ENCODE measurements at regions not wholly inside any gene's neighbourhood (a gene's known extent, or its start where the extent isn't known, plus 50 kb on each side); places are given as distances from the start of the nearest gene placed in this dataset.

DNA sequence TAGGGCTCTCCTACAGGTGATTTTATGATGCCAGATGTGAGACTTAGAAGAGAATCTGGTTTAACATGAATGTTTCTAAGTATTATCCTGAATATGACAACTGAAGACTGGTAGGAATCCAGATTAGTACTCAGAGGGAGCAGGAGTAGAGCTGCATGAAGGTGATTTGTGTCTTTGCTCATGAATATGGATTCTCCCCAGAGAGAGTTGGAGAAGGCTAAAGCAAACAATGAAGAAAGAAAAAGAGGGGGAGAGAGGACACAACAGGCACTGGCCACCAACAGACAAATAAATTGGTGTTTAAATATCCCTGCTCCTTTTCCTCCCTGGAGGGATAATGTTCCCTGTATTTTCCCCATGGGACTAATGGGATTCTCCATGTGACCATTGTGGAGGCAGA, 427.0 kb upstream of the KLF12 start:
- TF ChIP-seq, protein P1, sequence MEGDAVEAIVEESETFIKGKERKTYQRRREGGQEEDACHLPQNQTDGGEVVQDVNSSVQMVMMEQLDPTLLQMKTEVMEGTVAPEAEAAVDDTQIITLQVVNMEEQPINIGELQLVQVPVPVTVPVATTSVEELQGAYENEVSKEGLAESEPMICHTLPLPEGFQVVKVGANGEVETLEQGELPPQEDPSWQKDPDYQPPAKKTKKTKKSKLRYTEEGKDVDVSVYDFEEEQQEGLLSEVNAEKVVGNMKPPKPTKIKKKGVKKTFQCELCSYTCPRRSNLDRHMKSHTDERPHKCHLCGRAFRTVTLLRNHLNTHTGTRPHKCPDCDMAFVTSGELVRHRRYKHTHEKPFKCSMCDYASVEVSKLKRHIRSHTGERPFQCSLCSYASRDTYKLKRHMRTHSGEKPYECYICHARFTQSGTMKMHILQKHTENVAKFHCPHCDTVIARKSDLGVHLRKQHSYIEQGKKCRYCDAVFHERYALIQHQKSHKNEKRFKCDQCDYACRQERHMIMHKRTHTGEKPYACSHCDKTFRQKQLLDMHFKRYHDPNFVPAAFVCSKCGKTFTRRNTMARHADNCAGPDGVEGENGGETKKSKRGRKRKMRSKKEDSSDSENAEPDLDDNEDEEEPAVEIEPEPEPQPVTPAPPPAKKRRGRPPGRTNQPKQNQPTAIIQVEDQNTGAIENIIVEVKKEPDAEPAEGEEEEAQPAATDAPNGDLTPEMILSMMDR (IDR thresholded peaks at IDR 0.05; ENCODE audit: insufficient read depth, low read depth, low read length, missing control alignments): no peak
- H3K4me3 ChIP-seq (ENCODE audit: low read depth, low read length): no peak overlapping the region
- no peak for DNase-seq (ENCODE audit: low read depth)

DNA sequence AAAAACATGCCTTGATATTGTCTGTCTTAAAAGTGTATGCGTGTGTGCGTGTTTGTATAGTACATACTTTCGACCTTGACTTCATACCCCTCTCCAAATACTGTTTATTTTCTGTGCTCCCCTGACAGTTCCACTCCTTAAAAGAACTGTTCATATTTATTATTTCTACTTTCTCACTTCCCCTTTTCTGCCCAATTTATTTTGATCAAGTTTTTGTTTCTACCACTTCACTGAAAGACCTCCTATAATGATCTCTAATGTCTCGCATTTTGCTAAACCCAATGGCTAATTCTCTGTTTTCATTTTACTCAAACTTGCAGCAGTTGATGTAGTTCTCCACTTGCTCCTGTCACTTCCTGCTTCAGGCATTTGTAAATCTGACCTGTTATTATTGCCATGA, 426.1 kb upstream of the KLF12 start:
- H3K4me3 ChIP-seq (ENCODE audit: low read depth, low read length): no peak overlapping the region
- DNase-seq (ENCODE audit: low read depth): peak; percentile 13
- TF ChIP-seq, protein P1 (IDR thresholded peaks at IDR 0.05; ENCODE audit: insufficient read depth, low read depth, low read length, missing control alignments): no peak

DNA sequence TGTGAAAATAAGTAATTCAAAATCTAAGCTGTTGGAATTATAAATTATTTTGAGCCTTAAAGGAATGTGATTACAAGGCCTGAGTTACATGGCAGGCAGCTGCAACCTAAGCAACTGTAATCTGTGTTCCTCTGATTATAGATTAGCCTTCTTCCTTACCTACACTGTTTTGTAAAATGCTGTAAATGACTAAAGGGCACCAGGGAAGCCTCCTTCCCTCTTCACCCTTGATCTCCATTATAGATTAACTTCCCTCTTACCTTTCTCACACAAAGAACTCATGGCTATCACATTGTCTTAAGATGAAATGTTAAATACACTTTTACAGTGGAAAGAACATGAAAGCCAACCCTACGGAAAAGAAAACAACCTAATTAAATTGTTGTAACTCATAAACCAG, 423.7 kb upstream of the KLF12 start:
- DNase-seq (ENCODE audit: low read depth): no peak
- no peak overlapping the region for H3K4me3 ChIP-seq (ENCODE audit: low read depth, low read length)

DNA sequence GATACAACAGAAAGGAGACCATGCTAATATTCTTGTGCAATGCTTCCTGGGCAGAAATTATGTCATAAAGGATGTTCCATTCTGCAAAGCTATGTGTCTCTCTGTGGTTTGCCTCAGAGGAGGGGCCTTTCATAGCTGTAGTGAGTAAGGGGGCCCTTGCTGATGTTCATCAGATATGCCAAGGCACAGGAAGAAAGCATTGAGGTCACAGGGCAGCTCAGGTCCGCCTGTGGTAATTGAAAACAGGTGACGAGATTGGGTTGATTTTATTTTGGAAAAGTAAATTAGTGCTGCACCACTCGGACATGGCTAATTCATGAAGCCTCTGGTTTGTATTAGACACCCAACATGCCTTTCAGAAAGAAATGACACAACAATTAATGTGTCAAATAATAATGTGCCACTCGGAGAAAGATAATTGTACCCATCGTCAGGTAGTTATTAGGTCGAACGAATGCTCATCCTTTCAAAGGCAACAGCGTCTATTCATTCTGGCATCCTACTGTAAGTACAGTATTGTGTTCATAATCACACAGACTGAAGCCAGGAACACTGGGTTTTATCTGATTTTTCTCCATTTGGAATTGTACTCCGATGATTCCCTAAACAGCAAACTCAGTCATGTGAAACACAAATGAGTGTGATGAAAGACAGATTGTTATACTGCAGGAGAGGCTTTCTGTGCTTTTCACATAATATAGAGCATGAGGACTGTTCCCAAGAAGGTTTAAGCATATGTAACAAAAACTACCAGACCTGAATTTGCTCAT, 421.6 kb upstream of the KLF12 start:
- no peak for DNase-seq (ENCODE audit: low read depth)
- TF ChIP-seq, protein P1 (IDR thresholded peaks at IDR 0.05; ENCODE audit: insufficient read depth, low read depth, low read length, missing control alignments): no peak
- no peak overlapping the region for H3K4me3 ChIP-seq (ENCODE audit: low read depth, low read length)

More for the DNA sequence above, 423.7 kb upstream of the KLF12 start:
- TF ChIP-seq, protein P1 (IDR thresholded peaks at IDR 0.05; ENCODE audit: insufficient read depth, low read depth, low read length, missing control alignments): no peak

DNA sequence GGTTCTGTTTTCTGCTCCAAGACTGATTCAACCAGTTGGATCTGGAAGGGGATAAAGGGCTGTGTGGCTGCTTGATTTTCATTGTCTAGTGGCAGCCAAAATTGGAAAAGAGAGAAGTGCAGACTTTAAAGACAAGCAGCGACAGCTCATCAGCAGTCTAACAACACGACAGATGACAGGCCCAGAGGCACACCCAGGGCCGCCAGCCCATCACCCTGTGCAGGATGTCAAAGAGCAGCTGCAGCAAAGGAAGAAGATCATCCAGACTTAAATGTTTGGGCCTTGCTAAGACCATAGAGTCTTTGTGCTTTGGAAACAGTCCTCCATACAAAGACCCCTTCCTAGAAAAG, 421.0 kb upstream of the KLF12 start:
- TF ChIP-seq, protein P1 (IDR thresholded peaks at IDR 0.05; ENCODE audit: insufficient read depth, low read depth, low read length, missing control alignments): no peak
- DNase-seq (ENCODE audit: low read depth): no peak
- no peak overlapping the region for H3K4me3 ChIP-seq (ENCODE audit: low read depth, low read length)

DNA sequence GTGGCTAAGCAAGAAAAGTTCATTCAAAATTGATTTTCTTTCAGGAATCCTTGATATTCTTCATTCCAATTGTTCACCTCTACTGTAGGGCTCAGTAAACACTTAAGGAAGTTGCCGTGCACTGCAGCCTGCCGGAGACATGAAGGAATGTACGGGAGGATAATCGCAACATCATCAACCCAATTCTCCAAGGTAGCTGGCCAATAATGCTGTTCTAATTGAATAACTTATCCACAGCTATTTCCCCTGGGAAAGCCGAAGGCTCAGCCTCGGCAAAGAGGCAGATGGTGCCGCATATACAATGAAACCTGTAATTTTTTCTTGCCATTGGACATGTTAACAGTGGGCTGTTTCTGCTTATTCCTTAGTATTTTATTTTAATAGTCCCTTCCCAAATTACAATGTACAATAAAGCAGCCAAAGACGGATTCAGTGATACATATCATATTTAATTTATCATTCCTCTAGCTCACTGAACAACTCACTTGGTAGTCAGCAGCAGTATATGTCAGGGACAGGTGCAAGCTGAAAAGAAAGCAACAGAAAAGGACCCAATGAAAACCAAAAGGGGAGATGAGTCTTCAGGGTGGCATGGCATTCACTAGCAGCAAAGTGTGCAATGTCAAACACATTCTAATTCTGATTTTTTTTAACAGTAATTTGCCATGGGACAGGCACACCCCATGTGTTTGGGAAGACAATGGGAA, 420.5 kb upstream of the KLF12 start:
- no peak for DNase-seq (ENCODE audit: low read depth)
- H3K4me3 ChIP-seq (ENCODE audit: low read depth, low read length): no peak overlapping the region
- TF ChIP-seq, protein P1 (IDR thresholded peaks at IDR 0.05; ENCODE audit: insufficient read depth, low read depth, low read length, missing control alignments): no peak
